ENCODE measurements at regions not wholly inside any gene's neighbourhood (a gene's known extent, or its start where the extent isn't known, plus 50 kb on each side); places are given as distances from the start of the nearest gene placed in this dataset.

- TF ChIP-seq CTCF (IDR thresholded peaks at IDR 0.05), result no peak
- TF ChIP-seq EP300 (IDR thresholded peaks at IDR 0.05; ENCODE audit: borderline replicate concordance in 1 of 2, low read depth in 1 of 2, low read length in 1 of 2), result peak in 1 of 2 experiments; percentile 72; a peak in 2 of 4 replicates
- no peak for TF ChIP-seq POLR2AphosphoS5 (IDR thresholded peaks at IDR 0.05; ENCODE audit: low read depth, low read length)
These were observed 137.1 kb upstream of the UNC5B start for GRCh38 chr10:71075086-71075758.
